ENCODE measurements at regions not wholly inside any gene's neighbourhood (a gene's known extent, or its start where the extent isn't known, plus 50 kb on each side); places are given as distances from the start of the nearest gene placed in this dataset.

DNA sequence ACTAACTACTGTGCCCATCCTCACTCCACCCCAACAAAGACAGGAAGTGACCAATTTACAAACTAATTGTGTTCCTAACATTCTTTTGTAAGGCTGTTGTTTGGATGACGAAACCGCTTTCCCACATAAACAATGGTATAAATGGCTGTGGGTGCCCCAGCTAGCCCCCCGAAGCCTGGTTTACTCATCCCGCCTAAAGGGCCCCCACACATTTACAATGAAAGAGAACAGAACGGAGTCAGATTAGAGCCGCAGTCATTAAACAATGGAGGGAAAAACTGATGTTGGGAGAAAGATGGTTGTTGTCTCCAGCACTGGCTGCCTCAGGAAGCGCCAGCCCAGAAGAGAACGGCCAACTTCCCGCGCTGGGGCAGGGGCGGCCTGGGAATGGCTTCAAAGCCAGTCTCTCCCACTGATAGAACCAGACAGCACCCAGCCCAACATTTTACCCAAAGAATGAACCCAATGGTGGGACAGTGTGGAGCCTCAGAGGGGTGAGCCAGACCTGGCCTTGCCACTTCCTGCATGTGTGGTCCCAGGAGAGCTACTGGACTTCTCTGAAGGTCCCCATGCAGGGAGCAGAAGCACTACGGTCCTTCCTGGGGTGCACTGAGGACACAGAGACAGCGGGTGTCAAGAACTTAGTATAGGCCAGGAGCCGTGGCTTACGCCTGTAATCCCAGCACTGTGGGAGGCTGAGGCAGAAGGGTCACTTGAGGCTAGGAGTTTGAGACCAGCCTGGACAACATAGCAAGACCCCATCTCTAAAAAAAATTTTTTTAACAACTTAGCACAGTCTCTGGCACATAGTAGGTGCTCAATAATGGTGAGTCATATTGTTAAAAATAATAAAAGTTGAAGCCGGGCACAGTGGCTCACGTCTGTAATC is 75.8 kb upstream of the GATA2 start:
- TF ChIP-seq, protein P1, sequence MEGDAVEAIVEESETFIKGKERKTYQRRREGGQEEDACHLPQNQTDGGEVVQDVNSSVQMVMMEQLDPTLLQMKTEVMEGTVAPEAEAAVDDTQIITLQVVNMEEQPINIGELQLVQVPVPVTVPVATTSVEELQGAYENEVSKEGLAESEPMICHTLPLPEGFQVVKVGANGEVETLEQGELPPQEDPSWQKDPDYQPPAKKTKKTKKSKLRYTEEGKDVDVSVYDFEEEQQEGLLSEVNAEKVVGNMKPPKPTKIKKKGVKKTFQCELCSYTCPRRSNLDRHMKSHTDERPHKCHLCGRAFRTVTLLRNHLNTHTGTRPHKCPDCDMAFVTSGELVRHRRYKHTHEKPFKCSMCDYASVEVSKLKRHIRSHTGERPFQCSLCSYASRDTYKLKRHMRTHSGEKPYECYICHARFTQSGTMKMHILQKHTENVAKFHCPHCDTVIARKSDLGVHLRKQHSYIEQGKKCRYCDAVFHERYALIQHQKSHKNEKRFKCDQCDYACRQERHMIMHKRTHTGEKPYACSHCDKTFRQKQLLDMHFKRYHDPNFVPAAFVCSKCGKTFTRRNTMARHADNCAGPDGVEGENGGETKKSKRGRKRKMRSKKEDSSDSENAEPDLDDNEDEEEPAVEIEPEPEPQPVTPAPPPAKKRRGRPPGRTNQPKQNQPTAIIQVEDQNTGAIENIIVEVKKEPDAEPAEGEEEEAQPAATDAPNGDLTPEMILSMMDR (optimal IDR thresholded peaks at IDR 0.05 in 1 of 3, IDR thresholded peaks at IDR 0.05 in 1 of 3, conservative IDR thresholded peaks at IDR 0.05 in 1 of 3; ENCODE audit: extremely low read depth in 1 of 3, insufficient read depth in 2 of 3, low read length in 3 of 3), result no peak
- no peak for TF ChIP-seq EZH2 (IDR thresholded peaks at IDR 0.05; ENCODE audit: low read length)

Data from keratinocyte (primary cell).